ENCODE measurements at regions not wholly inside any gene's neighbourhood (a gene's known extent, or its start where the extent isn't known, plus 50 kb on each side); places are given as distances from the start of the nearest gene placed in this dataset.

- Histone ChIP-seq H3K27me3 (ENCODE audit: control insufficient read depth in 2 of 2, insufficient read depth in 2 of 2, low read length in 2 of 2) (peaks cover 3 to 4% of the 10 kb centered on the region in 2 experiments; a peak in 1 of 5 replicates), H3K4me2 (ENCODE audit: insufficient read depth, low read length) (no peak overlapping the region), H3K79me2 (ENCODE audit: control insufficient read depth, insufficient read depth, low read length) (no peaks in the 10 kb centered on the region), H3K27ac (ENCODE audit: extremely low read depth, low read depth, low read length) (no peak overlapping the region), H4K20me1 (replicated peaks; ENCODE audit: control insufficient read depth, insufficient read depth, low read length) (no peaks in the 10 kb centered on the region), H3K9ac (ENCODE audit: insufficient read depth in 1 of 2, low read depth in 2 of 2, low read length in 2 of 2) (no peak overlapping the region), H2AFZ (ENCODE audit: low read depth, low read length) (no peak overlapping the region), H3K9me3 (replicated peaks; ENCODE audit: control insufficient read depth, insufficient read depth, low read depth, low read length) (no peaks in the 10 kb centered on the region), H3K4me1 (replicated peaks in 1 of 2; ENCODE audit: control insufficient read depth in 2 of 2, insufficient read depth in 2 of 2, low read length in 2 of 2) (no peaks in the 10 kb centered on the region), H3K36me3 (ENCODE audit: control insufficient read depth, insufficient read depth, low read length) (no peaks in the 10 kb centered on the region), H3K4me3 (no peak overlapping the region), H3K9me1 (ENCODE audit: control insufficient read depth, insufficient read depth, low read length) (no peaks in the 10 kb centered on the region)
- no peak for DNase-seq (ENCODE audit: extremely low read depth in 1 of 4, low spot score in 3 of 4)
- WGBS (ENCODE audit: insufficient coverage, low coverage, missing lambda C conversion rate), result 0% methylated on average over 3 of the region's 3 CpGs
- ChIA-PET CTCF (ENCODE audit: low intra/inter-chr PET ratio) (no interaction called here), POLR2A (no interaction called here)
- no TSS peak for BruUV-seq (replicated peaks)
- no peak for FAIRE-seq
- in situ Hi-C loops (cut with MboI), result no loop called here
- TF ChIP-seq RBM39 (optimal IDR thresholded peaks at IDR 0.05; ENCODE audit: low read depth, low read length) (no peak), EP300 (IDR thresholded peaks at IDR 0.05; ENCODE audit: low read length) (no peak), NONO (IDR thresholded peaks at IDR 0.05; ENCODE audit: low read depth in 2 of 2, low read length in 1 of 2) (no peak), EWSR1 (IDR thresholded peaks at IDR 0.05; ENCODE audit: borderline replicate concordance, low read depth, partially characterized antibody) (no peak), MCM2 (IDR thresholded peaks at IDR 0.05; ENCODE audit: low read depth) (no peak), ZZZ3 (IDR thresholded peaks at IDR 0.05) (no peak), ZNF407 (IDR thresholded peaks at IDR 0.05; ENCODE audit: low read depth) (no peak), ZNF830 (CRISPR knock-in tag; IDR thresholded peaks at IDR 0.05) (no peak), IFI16 (CRISPR knock-in tag; IDR thresholded peaks at IDR 0.05) (no peak), CREM (IDR thresholded peaks at IDR 0.05; ENCODE audit: low read depth) (no peak), RBFOX2 (IDR thresholded peaks at IDR 0.05; ENCODE audit: low read depth, low read length) (no peak), ZNF75A (CRISPR knock-in tag; IDR thresholded peaks at IDR 0.05) (no peak)
- intact Hi-C loops (cut with micrococcal nuclease), result loop anchor here (10.0 kb wide), 1 partner anchor 438 kb away; no protein-coding TSS in a partner anchor
- no peak for ATAC-seq
Measured at GRCh38 chr3:157626817-157627216, 123.6 kb upstream of the VEPH1 start.
